Testis (tissue), 2 donors: ENCODE measurements at regions not wholly inside any gene's neighbourhood (a gene's known extent, or its start where the extent isn't known, plus 50 kb on each side); places are given as distances from the start of the nearest gene placed in this dataset.
A peak's percentile ranks its signal among the peaks of the same experiment; 100 is the strongest.
"Not testable (repeated sequence)": the region's sequence is repeated elsewhere in the genome, so short reads cannot be mapped to it uniquely, and the experiment has no call there.

Experiments used
- DNase-seq: peaks from one replicate; pipeline ENCODE4 v3.0.0-alpha.2; 2019
- H3K27ac ChIP-seq, 2 donors: fragments of 200-600 bp; sonication (generic); one replicate each; pipeline ENCODE4 v1.5.1; 2019
- H3K27me3 ChIP-seq: fragments of 200-600 bp; sonication (generic); one replicate; pipeline ENCODE4 v1.5.1; 2019
- H3K36me3 ChIP-seq: fragments of 200-600 bp; sonication (generic); one replicate; pipeline ENCODE4 v1.5.1; 2017; ENCODE audit warnings: low read depth; ENCODE audit errors: missing control alignments
- H3K4me1 ChIP-seq: fragments of 200-600 bp; sonication (generic); one replicate; pipeline ENCODE4 v1.5.1; 2019
- H3K4me3 ChIP-seq, 2 donors: fragments of 200-600 bp; sonication (generic); one replicate each; pipeline ENCODE4 v1.5.1; 2017 to 2019
- H3K9me3 ChIP-seq: fragments of 200-600 bp; sonication (generic); one replicate; pipeline ENCODE4 v1.5.1; 2017
- CTCF ChIP-seq, 3 experiments: fragments of 450-650 bp in 2 of 3; fragments of 200-600 bp in 1 of 3; sonication (generic) in 1 of 3; IDR thresholded peaks; one replicate each; pipeline ENCODE4 v1.5.1; 2016 to 2019; ENCODE audit warnings: antibody characterized with exemption in 3 of 3, mild to moderate bottlenecking in 2 of 3, moderate library complexity in 1 of 3
- POLR2A ChIP-seq: fragments of 450-650 bp; IDR thresholded peaks from one replicate; pipeline ENCODE4 v1.6.1; 2017; ENCODE audit warnings: antibody characterized with exemption, mild to moderate bottlenecking, moderate library complexity
- WGBS, 2 donors: methylation state at CpG; one replicate each; pipeline ENCODE4 v1.1.5; 2018; 5-methylcytosine and 5-hydroxymethylcytosine counted together
- intact Hi-C: fragments of 100-400 bp; cut with DNase I; formaldehyde crosslinking; loops from one replicate; pipeline ENCODE4 v1.15.1; 2023; ENCODE audit warnings: low total_unique reads

- no peaks in the 10 kb centered on the region for H3K4me1 ChIP-seq
- DNase-seq, result no peak
- no peaks in the 10 kb centered on the region for H3K36me3 ChIP-seq
- H3K4me3 ChIP-seq, result no peak overlapping the region
- no peaks in the 10 kb centered on the region for H3K9me3 ChIP-seq
- no peaks in the 10 kb centered on the region for H3K27me3 ChIP-seq
- no peak overlapping the region for H3K27ac ChIP-seq
- intact Hi-C loops, result no loop called here
- no peak for TF ChIP-seq POLR2A
- TF ChIP-seq CTCF (IDR thresholded peaks at IDR 0.05), result no peak
- 90 to 91% methylated on average over 5 of the region's 5 CpGs for WGBS, 2 donors
Measured at GRCh38 chr14:57150449-57150848, 118.3 kb downstream of the EXOC5 start.

GRCh38 chr14:57139173-57139572, 129.5 kb downstream of the EXOC5 start:
- TF ChIP-seq POLR2A (no peak), CTCF (IDR thresholded peaks at IDR 0.05) (no peak)

GRCh38 chr14:57136669-57137328, 131.9 kb downstream of the EXOC5 start:
- intact Hi-C loops, result no loop called here
- 46 to 58% methylated on average over 10 of the region's 10 CpGs for WGBS, 2 donors
- TF ChIP-seq CTCF (IDR thresholded peaks at IDR 0.05) (no peak), POLR2A (no peak)
- Histone ChIP-seq H3K4me3 (no peak overlapping the region), H3K27me3 (no peaks in the 10 kb centered on the region), H3K27ac (no peak overlapping the region), H3K9me3 (no peaks in the 10 kb centered on the region), H3K4me1 (peaks cover 5% of the 10 kb centered on the region), H3K36me3 (no peaks in the 10 kb centered on the region)
- DNase-seq, result peak; percentile 16

More at GRCh38 chr14:57139173-57139572, 129.5 kb downstream of the EXOC5 start:
- H3K36me3 ChIP-seq, result no peaks in the 10 kb centered on the region
- no peak overlapping the region for H3K27ac ChIP-seq
- WGBS, 2 donors, result 91 to 96% methylated on average over 5 of the region's 5 CpGs
- H3K27me3 ChIP-seq, result no peaks in the 10 kb centered on the region
- intact Hi-C loops, result no loop called here
- no peak for DNase-seq
- H3K4me1 ChIP-seq, result peaks cover 5% of the 10 kb centered on the region
- H3K4me3 ChIP-seq, result no peak overlapping the region
- H3K9me3 ChIP-seq, result no peaks in the 10 kb centered on the region

GRCh38 chr14:57127809-57128208, 140.9 kb downstream of the EXOC5 start:
- intact Hi-C loops, H3K4me3 ChIP-seq, H3K4me1 ChIP-seq, H3K9me3 ChIP-seq, H3K27me3 ChIP-seq, DNase-seq, H3K36me3 ChIP-seq, H3K27ac ChIP-seq: not testable (repeated sequence)
- WGBS, 2 donors, result 82 to 88% methylated on average over 6 of the region's 6 CpGs

- Histone ChIP-seq H3K36me3 (no peaks in the 10 kb centered on the region), H3K4me3 (no peak overlapping the region), H3K4me1 (no peaks in the 10 kb centered on the region), H3K9me3 (no peaks in the 10 kb centered on the region), H3K27ac (no peak overlapping the region), H3K27me3 (no peaks in the 10 kb centered on the region)
- TF ChIP-seq POLR2A (no peak), CTCF (IDR thresholded peaks at IDR 0.05) (no peak)
- WGBS, 2 donors, result 49 to 74% methylated on average over 3 of the region's 3 CpGs
- DNase-seq, result no peak
- intact Hi-C loops, result no loop called here
Measured at GRCh38 chr14:57122129-57122528, 146.6 kb downstream of the EXOC5 start.

GRCh38 chr14:57112072-57112807, 156.5 kb downstream of the EXOC5 start:
- DNase-seq, H3K27ac ChIP-seq, H3K4me1 ChIP-seq, H3K4me3 ChIP-seq, intact Hi-C loops, H3K27me3 ChIP-seq, H3K9me3 ChIP-seq, H3K36me3 ChIP-seq: not testable (repeated sequence)
- WGBS, 2 donors, result 70 to 79% methylated on average over 18 to 26 of the region's 32 CpGs

- H3K27me3 ChIP-seq, H3K36me3 ChIP-seq, intact Hi-C loops, H3K4me1 ChIP-seq, DNase-seq, H3K4me3 ChIP-seq, H3K9me3 ChIP-seq, H3K27ac ChIP-seq: not testable (repeated sequence)
- WGBS, 2 donors, result 85 to 97% methylated on average over 4 of the region's 4 CpGs
Measured at GRCh38 chr14:57110411-57110810, 158.3 kb downstream of the EXOC5 start.
